Right lobe of liver (tissue), 6 donors: ENCODE measurements at regions not wholly inside any gene's neighbourhood (a gene's known extent, or its start where the extent isn't known, plus 50 kb on each side); places are given as distances from the start of the nearest gene placed in this dataset.

Experiments
- ATAC-seq, 4 donors: fragments of 200-7000 bp; cut with Tn5 transposase; one replicate each; pipeline ENCODE4 v1.9.1; 2020; ENCODE audit warnings: mild to moderate bottlenecking in 4 of 4, moderate library complexity in 4 of 4
- DNase-seq, 3 donors: peaks; one replicate each; pipeline ENCODE4 v3.0.0-alpha.2; 2020
- H3K27ac ChIP-seq, 3 donors: fragments of 200-600 bp; one replicate each; pipeline ENCODE4 v1.8.0; 2022
- H3K27me3 ChIP-seq, 2 donors: fragments of 200-600 bp; one replicate each; pipeline ENCODE4 v1.8.0; 2022
- H3K36me3 ChIP-seq, 4 donors: fragments of 200-600 bp; sonication (generic) in 1 of 4; one replicate each; pipeline versions ENCODE4 v1.5.1 to v1.8.0; 2017 to 2022; ENCODE audit warnings: control low read depth in 1 of 4
- H3K4me1 ChIP-seq, 4 donors: fragments of 200-600 bp; sonication (generic) in 1 of 4; one replicate each; pipeline versions ENCODE4 v1.5.1 to v1.8.0; 2017 to 2022; ENCODE audit warnings: control low read depth in 1 of 4
- H3K4me3 ChIP-seq, 3 donors: fragments of 200-600 bp; one replicate each; pipeline ENCODE4 v1.8.0; 2022
- H3K9me3 ChIP-seq, 4 donors: fragments of 200-600 bp; sonication (generic) in 1 of 4; one replicate each; pipeline versions ENCODE4 v1.5.1 to v1.8.0; 2017 to 2022; ENCODE audit warnings: control low read depth in 1 of 4
- POLR2A ChIP-seq: fragments of 450-650 bp; IDR thresholded peaks from one replicate; pipeline ENCODE4 v1.6.1; 2017; ENCODE audit warnings: antibody characterized with exemption, mild to moderate bottlenecking
- WGBS: methylation state at CpG from one replicate; pipeline ENCODE4 v1.1.6; 2018; ENCODE audit warnings: low coverage, low lambda C conversion rate; ENCODE audit not compliant: insufficient coverage; ENCODE audit errors: missing lambda C conversion rate; 5-methylcytosine and 5-hydroxymethylcytosine counted together
- intact Hi-C, 2 donors: fragments of 100-400 bp; cut with DNase I; formaldehyde crosslinking; loops; one replicate each; pipeline versions ENCODE4 v1.11.2 to v1.14.1; 2022
- TF ChIP-seq, protein P1 (sequence below), 4 donors: fragments of 200-600 bp in 3 of 4; fragments of 450-650 bp in 1 of 4; IDR thresholded peaks; one replicate each; pipeline versions ENCODE4 v1.5.1 to v1.8.0; 2016 to 2022; ENCODE audit warnings: antibody characterized with exemption in 4 of 4, mild to moderate bottlenecking in 2 of 4
- donor health status: DM: no; HTN: yes; CAD: no.
- donor health status: DM: no; HTN: no; CAD: no.
- donor health status: DM: no; HTN: no; CAD: no.
- donor health status: DM: no; HTN: yes; CAD: no.
- donor health status: DM: no; HTN: yes; CAD: no.

DNA sequence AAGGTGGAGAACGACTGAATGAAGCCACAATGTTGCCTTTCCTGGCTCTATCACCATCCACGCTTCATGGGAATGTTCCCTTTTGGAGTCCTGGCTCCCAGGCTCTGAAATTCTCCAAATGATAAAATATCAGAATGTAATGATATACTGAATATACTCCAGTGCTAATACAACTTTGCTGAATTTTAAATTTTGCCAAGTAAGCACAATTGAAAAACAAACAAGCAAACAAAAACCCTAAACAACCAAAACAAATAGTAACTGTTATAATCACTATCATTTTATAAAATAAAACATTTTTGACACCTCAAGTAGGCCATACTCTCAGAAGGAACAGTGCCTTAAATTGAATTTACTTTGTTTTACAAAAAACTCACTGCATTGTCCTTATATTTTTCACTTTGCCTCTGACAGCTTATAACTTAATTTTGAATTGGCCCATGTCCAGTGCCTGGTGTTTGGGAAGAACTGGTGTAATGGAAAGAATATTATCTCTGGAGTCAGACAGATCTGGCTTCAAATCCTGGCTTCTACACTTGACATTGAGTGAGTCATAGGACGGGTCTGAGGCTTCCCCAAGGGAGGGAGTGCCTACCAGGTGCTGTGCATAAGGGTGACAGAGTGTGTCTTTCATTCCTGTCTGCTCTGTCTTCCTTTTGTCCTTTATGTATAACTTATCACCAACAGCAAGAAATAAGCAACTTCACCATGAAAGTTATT lies 698.3 kb downstream of the EPM2A start:
- Histone ChIP-seq H3K4me1 (no peaks in the 10 kb centered on the region), H3K36me3 (no peaks in the 10 kb centered on the region), H3K4me3 (no peak overlapping the region), H3K27ac (no peak overlapping the region), H3K27me3 (no peaks in the 10 kb centered on the region), H3K9me3 (no peaks in the 10 kb centered on the region)
- TF ChIP-seq, protein P1, sequence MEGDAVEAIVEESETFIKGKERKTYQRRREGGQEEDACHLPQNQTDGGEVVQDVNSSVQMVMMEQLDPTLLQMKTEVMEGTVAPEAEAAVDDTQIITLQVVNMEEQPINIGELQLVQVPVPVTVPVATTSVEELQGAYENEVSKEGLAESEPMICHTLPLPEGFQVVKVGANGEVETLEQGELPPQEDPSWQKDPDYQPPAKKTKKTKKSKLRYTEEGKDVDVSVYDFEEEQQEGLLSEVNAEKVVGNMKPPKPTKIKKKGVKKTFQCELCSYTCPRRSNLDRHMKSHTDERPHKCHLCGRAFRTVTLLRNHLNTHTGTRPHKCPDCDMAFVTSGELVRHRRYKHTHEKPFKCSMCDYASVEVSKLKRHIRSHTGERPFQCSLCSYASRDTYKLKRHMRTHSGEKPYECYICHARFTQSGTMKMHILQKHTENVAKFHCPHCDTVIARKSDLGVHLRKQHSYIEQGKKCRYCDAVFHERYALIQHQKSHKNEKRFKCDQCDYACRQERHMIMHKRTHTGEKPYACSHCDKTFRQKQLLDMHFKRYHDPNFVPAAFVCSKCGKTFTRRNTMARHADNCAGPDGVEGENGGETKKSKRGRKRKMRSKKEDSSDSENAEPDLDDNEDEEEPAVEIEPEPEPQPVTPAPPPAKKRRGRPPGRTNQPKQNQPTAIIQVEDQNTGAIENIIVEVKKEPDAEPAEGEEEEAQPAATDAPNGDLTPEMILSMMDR (IDR thresholded peaks at IDR 0.05) = no peak
- no peak for TF ChIP-seq POLR2A
- WGBS = 80% methylated on average over 3 of the region's 3 CpGs
- intact Hi-C loops = no loop called here
- DNase-seq = no peak
- ATAC-seq = peak in 1 of 4 donors; percentile 17

DNA sequence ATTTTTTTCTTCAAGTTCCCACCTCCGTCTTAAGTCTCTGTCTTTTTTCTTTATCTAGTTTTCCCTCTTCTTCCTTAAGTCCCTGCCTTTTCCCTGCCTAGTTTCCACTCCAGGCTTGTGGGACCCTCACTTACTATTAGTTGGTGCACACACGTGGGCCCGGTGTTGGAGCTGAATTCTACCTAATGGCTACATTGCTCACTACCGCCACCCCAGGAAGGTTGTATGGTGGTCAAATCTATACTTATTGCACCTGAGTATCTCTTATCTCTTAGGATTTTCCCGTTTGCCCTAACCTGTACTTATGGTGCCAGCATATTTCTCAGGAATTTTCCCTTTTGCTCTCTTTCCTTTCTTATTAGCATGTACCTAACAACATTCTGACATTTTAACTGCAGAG lies 692.8 kb downstream of the EPM2A start:
- H3K9me3 ChIP-seq = no peaks in the 10 kb centered on the region
- 88% methylated on average over 5 of the region's 5 CpGs for WGBS
- peaks cover 0 to 8% (median 0%) of the 10 kb centered on the region in 4 donors for H3K4me1 ChIP-seq
- intact Hi-C loops = no loop called here
- no peaks in the 10 kb centered on the region for H3K27me3 ChIP-seq
- DNase-seq (no peak), ATAC-seq (no peak)
- H3K4me3 ChIP-seq = no peak overlapping the region
- no peak for TF ChIP-seq POLR2A
- TF ChIP-seq, protein P1 (IDR thresholded peaks at IDR 0.05) = no peak
- H3K36me3 ChIP-seq = no peaks in the 10 kb centered on the region
- no peak overlapping the region for H3K27ac ChIP-seq

DNA sequence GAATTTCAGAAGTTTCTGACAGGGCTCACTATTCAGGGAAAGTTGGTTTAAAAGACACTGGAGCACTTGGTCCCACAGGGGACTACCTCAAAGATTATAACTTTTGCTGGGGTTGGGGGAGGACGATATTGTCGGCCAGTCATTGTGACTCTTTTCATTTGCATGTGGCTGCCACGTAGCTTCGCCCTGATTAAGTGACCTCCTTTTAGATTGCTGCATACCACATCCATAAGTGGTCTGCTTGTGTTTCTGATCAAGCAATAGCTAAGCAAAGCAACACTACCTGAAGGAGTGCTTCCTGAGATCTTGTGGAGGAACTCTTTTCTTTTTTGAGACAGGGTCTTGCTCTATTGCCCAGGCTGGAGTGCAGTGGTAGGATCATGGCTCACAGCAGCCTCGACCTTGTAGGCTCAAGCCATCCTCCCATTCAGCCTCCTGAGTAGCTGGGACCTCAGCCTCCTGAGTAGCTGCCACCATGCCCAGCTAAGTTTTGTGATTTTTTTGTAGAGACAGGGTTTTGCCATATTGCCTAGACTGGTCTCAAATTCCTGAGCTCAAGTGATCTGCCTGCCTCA lies 691.3 kb downstream of the EPM2A start:
- 93% methylated on average over 5 of the region's 5 CpGs for WGBS
- intact Hi-C loops = no loop called here
- DNase-seq (no peak), ATAC-seq (no peak)
- H3K4me1 ChIP-seq = peaks cover 0 to 8% (median 0%) of the 10 kb centered on the region in 4 donors
- H3K36me3 ChIP-seq = no peaks in the 10 kb centered on the region
- H3K27ac ChIP-seq = no peak overlapping the region
- H3K9me3 ChIP-seq = no peaks in the 10 kb centered on the region
- no peaks in the 10 kb centered on the region for H3K27me3 ChIP-seq
- no peak overlapping the region for H3K4me3 ChIP-seq
- no peak for TF ChIP-seq POLR2A
- TF ChIP-seq, protein P1 (IDR thresholded peaks at IDR 0.05) = no peak

DNA sequence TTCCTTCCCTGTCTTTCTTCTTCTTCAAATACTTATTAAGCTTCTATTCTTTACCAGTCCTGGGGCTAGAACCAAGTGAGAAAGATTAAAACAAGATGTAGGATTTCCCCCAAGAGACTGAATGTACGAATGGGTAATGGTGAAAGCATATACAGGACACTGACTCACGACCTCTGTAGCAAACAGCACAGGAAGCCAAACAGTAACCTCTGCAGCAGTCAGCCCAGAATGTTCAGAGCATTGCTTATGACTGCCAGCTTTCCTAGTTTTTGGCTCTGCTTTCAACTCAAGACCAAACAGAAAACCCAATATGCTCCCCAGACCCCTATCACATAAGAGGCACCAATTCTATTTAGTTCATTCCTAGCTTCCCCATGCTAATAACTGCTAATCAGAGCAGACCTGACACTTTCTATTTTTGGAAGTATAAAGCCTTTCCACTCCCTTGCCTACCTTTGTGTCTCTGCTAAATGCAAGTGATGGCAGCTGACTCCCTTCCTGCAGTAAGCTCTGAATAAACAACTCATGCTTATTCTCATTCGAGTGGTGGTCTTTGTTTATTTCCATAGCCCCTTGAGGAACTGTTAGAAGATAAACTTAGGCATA lies 690.6 kb downstream of the EPM2A start:
- Histone ChIP-seq H3K4me3 (no peak overlapping the region), H3K27me3 (no peaks in the 10 kb centered on the region), H3K9me3 (no peaks in the 10 kb centered on the region), H3K27ac (no peak overlapping the region), H3K36me3 (no peaks in the 10 kb centered on the region), H3K4me1 (peaks cover 0 to 8% (median 0%) of the 10 kb centered on the region in 4 donors)
- no peak for TF ChIP-seq POLR2A
- TF ChIP-seq, protein P1 (IDR thresholded peaks at IDR 0.05) = no peak
- ATAC-seq = peak; percentile 75 to 99 (median 92)
- intact Hi-C loops = no loop called here
- WGBS = 10% methylated on average over 3 of the region's 3 CpGs
- no peak for DNase-seq
